Lung (tissue), 11 donors: ENCODE measurements at regions not wholly inside any gene's neighbourhood (a gene's known extent, or its start where the extent isn't known, plus 50 kb on each side); places are given as distances from the start of the nearest gene placed in this dataset.
A peak's percentile ranks its signal among the peaks of the same experiment; 100 is the strongest.

ENCODE experiments used
- ATAC-seq: fragments of 200-7000 bp; cut with Tn5 transposase; one replicate; pipeline ENCODE4 v1.9.1; 2020; ENCODE audit warnings: moderate number of reproducible peaks; ENCODE audit not compliant: insufficient read depth, low FRiP score
- DNase-seq, 3 donors: peaks; one replicate each; pipeline ENCODE4 v3.0.0-alpha.2; 2013 to 2017
- H3K27ac ChIP-seq, 2 donors: one replicate each; pipeline ENCODE4 v1.5.1; 2013; ENCODE audit warnings: mild to moderate bottlenecking in 2 of 2, moderate library complexity in 2 of 2, control low read depth in 1 of 2, inconsistent platforms in 1 of 2, low read depth in 1 of 2, low read length in 1 of 2
- H3K27me3 ChIP-seq, 3 donors: one replicate each; pipeline ENCODE4 v1.5.1; 2013; ENCODE audit warnings: low read length in 2 of 3; ENCODE audit not compliant: control insufficient read depth in 3 of 3, insufficient read depth in 3 of 3
- H3K36me3 ChIP-seq, 4 donors: one replicate each; pipeline ENCODE4 v1.5.1; 2013; ENCODE audit warnings: low read length in 4 of 4, mild to moderate bottlenecking in 1 of 4, moderate library complexity in 1 of 4; ENCODE audit not compliant: control insufficient read depth in 4 of 4, insufficient read depth in 4 of 4
- H3K4me1 ChIP-seq, 5 donors: one replicate each; pipeline ENCODE4 v1.5.1; 2013; ENCODE audit warnings: low read length in 5 of 5, mild to moderate bottlenecking in 2 of 5, moderate library complexity in 1 of 5; ENCODE audit not compliant: control insufficient read depth in 5 of 5, insufficient read depth in 5 of 5
- H3K4me3 ChIP-seq: one replicate; pipeline ENCODE4 v1.5.1; 2013; ENCODE audit warnings: mild to moderate bottlenecking, control low read depth, moderate library complexity
- H3K9ac ChIP-seq, 2 donors: one replicate each; pipeline ENCODE4 v1.5.1; 2013; ENCODE audit warnings: low read length in 2 of 2, control low read depth in 1 of 2; ENCODE audit not compliant: insufficient read depth in 1 of 2
- H3K9me3 ChIP-seq, 4 donors: one replicate each; pipeline ENCODE4 v1.5.1; 2013; ENCODE audit warnings: low read length in 3 of 4, mild to moderate bottlenecking in 1 of 4, moderate library complexity in 1 of 4; ENCODE audit not compliant: control insufficient read depth in 4 of 4, insufficient read depth in 3 of 4
- WGBS, 2 donors: extraction: QIAGEN DNeasy Blood & Tissue Kit; methylation state at CpG; one replicate each; pipeline ENCODE4 v1.1.7; 2013; 5-methylcytosine and 5-hydroxymethylcytosine counted together
- TF ChIP-seq, protein P1 (sequence below): IDR thresholded peaks from 2 replicates; pipeline ENCODE4 v1.5.1; 2012; ENCODE audit warnings: mild to moderate bottlenecking; ENCODE audit errors: control extremely low read depth, extremely low read depth
- donor health status: control.
- donor health status: control.
- donor health status: Bipolar disorder and iron deficiency.
- donor health status: healthy.
- donor health status: DM: yes; HTN: yes; CAD: no.

DNA sequence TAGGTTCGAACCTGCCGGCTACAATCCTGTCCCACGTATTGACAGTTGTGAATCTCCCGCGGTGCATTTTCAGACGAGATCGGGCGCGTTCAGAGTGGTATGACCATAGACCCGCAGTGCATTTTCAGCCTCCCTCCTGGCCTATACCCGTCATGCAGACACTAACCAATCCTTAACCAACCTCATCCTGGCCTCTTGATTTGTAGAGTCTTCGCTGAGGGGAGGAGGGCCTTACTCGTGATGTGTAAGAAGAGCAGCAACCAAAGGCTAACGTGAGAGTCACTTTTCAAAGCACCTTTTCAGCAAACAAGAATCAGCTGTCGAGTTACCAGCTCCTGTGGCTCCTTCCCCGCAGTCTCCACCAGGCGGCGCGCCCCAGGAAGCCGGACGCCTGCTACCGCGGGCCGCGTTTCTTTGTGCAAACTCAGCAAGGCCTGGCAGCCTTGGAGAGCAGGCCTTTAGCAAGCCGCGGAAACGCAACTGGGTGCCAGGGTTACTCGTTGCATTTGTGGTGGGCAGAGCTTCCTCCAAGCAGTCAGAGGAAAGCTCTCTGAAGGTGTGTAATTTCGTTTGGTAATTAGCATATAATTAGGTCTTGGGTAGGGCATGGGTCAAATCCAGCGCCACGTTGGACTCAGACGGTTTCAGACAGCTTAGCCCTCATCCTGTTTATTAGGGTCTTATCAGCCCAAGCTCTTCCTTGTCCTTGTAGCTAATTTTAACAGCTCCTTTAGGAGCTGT is 139.8 kb downstream of the OR2B2 start:
- TF ChIP-seq, protein P1, sequence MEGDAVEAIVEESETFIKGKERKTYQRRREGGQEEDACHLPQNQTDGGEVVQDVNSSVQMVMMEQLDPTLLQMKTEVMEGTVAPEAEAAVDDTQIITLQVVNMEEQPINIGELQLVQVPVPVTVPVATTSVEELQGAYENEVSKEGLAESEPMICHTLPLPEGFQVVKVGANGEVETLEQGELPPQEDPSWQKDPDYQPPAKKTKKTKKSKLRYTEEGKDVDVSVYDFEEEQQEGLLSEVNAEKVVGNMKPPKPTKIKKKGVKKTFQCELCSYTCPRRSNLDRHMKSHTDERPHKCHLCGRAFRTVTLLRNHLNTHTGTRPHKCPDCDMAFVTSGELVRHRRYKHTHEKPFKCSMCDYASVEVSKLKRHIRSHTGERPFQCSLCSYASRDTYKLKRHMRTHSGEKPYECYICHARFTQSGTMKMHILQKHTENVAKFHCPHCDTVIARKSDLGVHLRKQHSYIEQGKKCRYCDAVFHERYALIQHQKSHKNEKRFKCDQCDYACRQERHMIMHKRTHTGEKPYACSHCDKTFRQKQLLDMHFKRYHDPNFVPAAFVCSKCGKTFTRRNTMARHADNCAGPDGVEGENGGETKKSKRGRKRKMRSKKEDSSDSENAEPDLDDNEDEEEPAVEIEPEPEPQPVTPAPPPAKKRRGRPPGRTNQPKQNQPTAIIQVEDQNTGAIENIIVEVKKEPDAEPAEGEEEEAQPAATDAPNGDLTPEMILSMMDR, result peak; percentile 77
- peaks cover 0 to 5% (median 2%) of the 10 kb centered on the region in 3 donors for H3K27me3 ChIP-seq
- peak; percentile 91 for ATAC-seq
- H3K27ac ChIP-seq, result no peak overlapping the region
- WGBS, 2 donors, result 15 to 18% methylated on average over 33 of the region's 33 CpGs
- no peaks in the 10 kb centered on the region for H3K9me3 ChIP-seq
- peaks cover 0 to 7% (median 0%) of the 10 kb centered on the region in 5 donors for H3K4me1 ChIP-seq
- no peak overlapping the region for H3K4me3 ChIP-seq
- peak; percentile 86 to 91 (median 91) for DNase-seq
- no peaks in the 10 kb centered on the region for H3K36me3 ChIP-seq
- H3K9ac ChIP-seq, result no peak overlapping the region

DNA sequence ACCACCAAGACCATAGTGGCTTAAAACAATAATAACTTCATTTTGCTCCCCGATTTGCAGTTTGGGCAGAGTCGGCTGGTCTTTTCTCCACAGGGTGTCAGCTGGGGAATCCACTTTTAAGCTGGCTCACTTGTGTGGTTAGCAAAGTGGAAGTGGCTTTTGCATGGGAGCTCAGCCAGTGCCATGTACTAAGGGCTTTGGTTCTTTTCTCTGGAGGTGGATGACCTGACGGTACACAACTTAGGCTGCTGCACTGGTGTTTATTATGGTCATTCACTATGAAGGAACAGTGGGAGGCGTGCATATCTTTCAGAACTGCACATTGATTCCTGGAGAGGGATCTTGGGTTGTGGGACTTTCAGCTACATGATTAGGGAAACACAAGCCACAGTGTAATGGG is 141.0 kb downstream of the OR2B2 start:
- no peak overlapping the region for H3K4me3 ChIP-seq
- TF ChIP-seq, protein P1, result no peak
- 29 to 49% methylated on average over 4 of the region's 4 CpGs for WGBS, 2 donors

DNA sequence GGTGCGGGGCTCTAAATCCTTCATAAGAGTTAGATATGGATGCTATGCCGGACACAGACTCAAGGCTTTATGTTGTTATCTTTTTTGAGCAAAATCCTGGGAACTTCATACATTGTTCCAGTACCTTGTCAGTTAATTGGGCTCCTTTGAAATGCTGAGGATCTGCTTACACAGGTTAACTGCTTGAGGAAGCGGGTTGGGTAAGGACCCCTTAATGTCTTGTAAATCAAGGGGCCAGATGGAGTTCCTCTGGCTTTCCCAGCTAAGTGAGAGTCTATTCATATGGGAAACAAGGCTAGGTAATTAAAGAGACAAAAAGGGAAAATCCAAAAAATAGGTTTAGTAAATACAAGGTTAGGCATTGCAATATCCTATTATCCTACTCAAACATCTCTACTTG is 141.5 kb downstream of the OR2B2 start:
- DNase-seq (no peak), ATAC-seq (no peak)
- 86% methylated on average over 3 of the region's 3 CpGs for WGBS, 2 donors
- peaks cover 0 to 7% (median 0%) of the 10 kb centered on the region in 5 donors for H3K4me1 ChIP-seq
- no peak overlapping the region for H3K4me3 ChIP-seq
- no peaks in the 10 kb centered on the region for H3K9me3 ChIP-seq
- H3K27ac ChIP-seq, result no peak overlapping the region
- H3K9ac ChIP-seq, result no peak overlapping the region
- no peaks in the 10 kb centered on the region for H3K36me3 ChIP-seq
- peaks cover 0 to 5% (median 0%) of the 10 kb centered on the region in 3 donors for H3K27me3 ChIP-seq
- TF ChIP-seq, protein P1, result no peak

More for the DNA sequence above, 141.0 kb downstream of the OR2B2 start:
- H3K9me3 ChIP-seq, result no peaks in the 10 kb centered on the region
- DNase-seq (no peak), ATAC-seq (no peak)
- no peak overlapping the region for H3K9ac ChIP-seq
- H3K27me3 ChIP-seq, result peaks cover 0 to 5% (median 0%) of the 10 kb centered on the region in 3 donors
- peaks cover 0 to 7% (median 0%) of the 10 kb centered on the region in 5 donors for H3K4me1 ChIP-seq
- H3K36me3 ChIP-seq, result no peaks in the 10 kb centered on the region
- H3K27ac ChIP-seq, result no peak overlapping the region
